Ovary (tissue), 3 donors: ENCODE measurements at regions not wholly inside any gene's neighbourhood (a gene's known extent, or its start where the extent isn't known, plus 50 kb on each side); places are given as distances from the start of the nearest gene placed in this dataset.

Experiments
- POLR2A ChIP-seq: fragments of 450-650 bp; IDR thresholded peaks from one replicate; pipeline ENCODE4 v1.6.1; 2017; ENCODE audit warnings: antibody characterized with exemption, mild to moderate bottlenecking, moderate library complexity
- TF ChIP-seq, protein P1 (sequence below), 3 donors: fragments of 450-650 bp in 2 of 3; fragments of 200-600 bp in 1 of 3; IDR thresholded peaks; one replicate each; pipeline versions ENCODE4 v1.5.1 to v1.8.0; 2016 to 2022; ENCODE audit warnings: antibody characterized with exemption in 3 of 3, mild to moderate bottlenecking in 1 of 3
- donor health status: DM: no; HTN: no; CAD: no.

DNA sequence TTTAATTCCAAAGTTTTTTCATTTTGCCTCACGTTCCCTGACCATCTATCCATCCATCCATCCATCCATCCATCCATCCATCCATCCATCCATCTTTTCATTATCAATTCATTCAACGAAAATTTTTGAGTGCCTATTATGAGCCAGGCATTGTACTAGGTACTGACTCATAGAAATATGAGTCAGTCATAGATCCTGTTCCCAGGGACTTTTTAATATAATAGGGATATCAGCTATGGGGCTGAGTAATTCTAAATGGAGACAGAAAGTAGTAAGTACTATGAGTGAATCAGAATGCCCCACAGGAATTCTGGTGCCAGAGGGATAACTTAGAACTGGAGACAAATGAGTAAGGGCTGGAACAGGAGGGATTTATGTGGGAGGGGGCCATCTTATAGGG lies 49.8 kb upstream of the GNG12 start:
- TF ChIP-seq, protein P1, sequence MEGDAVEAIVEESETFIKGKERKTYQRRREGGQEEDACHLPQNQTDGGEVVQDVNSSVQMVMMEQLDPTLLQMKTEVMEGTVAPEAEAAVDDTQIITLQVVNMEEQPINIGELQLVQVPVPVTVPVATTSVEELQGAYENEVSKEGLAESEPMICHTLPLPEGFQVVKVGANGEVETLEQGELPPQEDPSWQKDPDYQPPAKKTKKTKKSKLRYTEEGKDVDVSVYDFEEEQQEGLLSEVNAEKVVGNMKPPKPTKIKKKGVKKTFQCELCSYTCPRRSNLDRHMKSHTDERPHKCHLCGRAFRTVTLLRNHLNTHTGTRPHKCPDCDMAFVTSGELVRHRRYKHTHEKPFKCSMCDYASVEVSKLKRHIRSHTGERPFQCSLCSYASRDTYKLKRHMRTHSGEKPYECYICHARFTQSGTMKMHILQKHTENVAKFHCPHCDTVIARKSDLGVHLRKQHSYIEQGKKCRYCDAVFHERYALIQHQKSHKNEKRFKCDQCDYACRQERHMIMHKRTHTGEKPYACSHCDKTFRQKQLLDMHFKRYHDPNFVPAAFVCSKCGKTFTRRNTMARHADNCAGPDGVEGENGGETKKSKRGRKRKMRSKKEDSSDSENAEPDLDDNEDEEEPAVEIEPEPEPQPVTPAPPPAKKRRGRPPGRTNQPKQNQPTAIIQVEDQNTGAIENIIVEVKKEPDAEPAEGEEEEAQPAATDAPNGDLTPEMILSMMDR (IDR thresholded peaks at IDR 0.05) = no peak
- no peak for TF ChIP-seq POLR2A
